Skeletal muscle satellite cell (primary cell): ENCODE measurements at regions not wholly inside any gene's neighbourhood (a gene's known extent, or its start where the extent isn't known, plus 50 kb on each side); places are given as distances from the start of the nearest gene placed in this dataset.

Experiments used
- H3K27me3 ChIP-seq: 2 replicates; pipeline ENCODE4 v1.7.0; 2013; ENCODE audit warnings: low read length; ENCODE audit not compliant: control insufficient read depth, insufficient read depth
- H3K36me3 ChIP-seq: 2 replicates; pipeline ENCODE4 v1.7.0; 2013; ENCODE audit warnings: mild to moderate bottlenecking, control low read depth, low read length; ENCODE audit not compliant: insufficient read depth
- H3K4me1 ChIP-seq: 2 replicates; pipeline ENCODE4 v1.7.0; 2013; ENCODE audit warnings: low read length; ENCODE audit not compliant: control insufficient read depth, insufficient read depth
- H3K4me2 ChIP-seq: 2 replicates; pipeline ENCODE4 v1.7.0; 2013; ENCODE audit warnings: mild to moderate bottlenecking, low read length
- H3K4me3 ChIP-seq: 2 replicates; pipeline ENCODE4 v1.7.0; 2013; ENCODE audit warnings: low read length
- H3K9ac ChIP-seq: 2 replicates; pipeline ENCODE4 v1.7.0; 2013; ENCODE audit warnings: mild to moderate bottlenecking, low read depth, low read length, moderate library complexity
- H3K9me3 ChIP-seq: replicated peaks from 2 replicates; pipeline ENCODE4 v1.7.0; 2013; ENCODE audit warnings: mild to moderate bottlenecking, control low read depth, low read length

DNA sequence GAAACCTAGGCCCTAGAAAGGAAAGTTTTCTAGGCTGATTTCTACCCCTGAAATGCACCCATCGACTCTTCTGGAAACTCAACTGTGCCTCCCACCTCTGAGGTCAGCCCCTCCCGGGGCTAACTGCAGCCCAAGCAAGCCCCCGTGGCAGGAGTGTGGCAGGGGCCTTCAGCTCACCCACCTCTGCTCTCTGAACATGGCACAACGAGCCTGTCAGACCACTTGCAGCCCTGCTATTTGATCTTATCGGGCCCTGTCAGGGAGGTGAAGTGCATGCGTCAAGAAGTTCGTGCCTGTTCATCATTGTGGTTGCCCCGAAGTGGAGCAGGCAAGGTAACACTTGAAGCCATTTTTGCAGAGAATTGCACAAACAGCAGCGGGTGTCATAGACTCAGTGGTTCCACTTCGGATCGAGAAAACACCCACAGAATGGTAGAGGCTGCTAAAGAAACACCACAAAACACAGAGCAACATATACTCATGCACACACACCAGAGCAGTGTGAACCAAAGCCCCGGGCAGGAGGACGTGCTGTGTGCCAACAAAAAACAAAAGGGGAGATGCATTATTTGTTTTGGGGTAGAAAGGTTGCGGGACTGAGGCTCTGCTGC lies 262.7 kb downstream of the ETS1 start:
- H3K9ac ChIP-seq = no peak overlapping the region
- no peaks in the 10 kb centered on the region for H3K4me1 ChIP-seq
- no peak overlapping the region for H3K4me3 ChIP-seq
- H3K9me3 ChIP-seq = no peaks in the 10 kb centered on the region
- H3K4me2 ChIP-seq = no peak overlapping the region
- H3K36me3 ChIP-seq = no peaks in the 10 kb centered on the region
- no peaks in the 10 kb centered on the region for H3K27me3 ChIP-seq

DNA sequence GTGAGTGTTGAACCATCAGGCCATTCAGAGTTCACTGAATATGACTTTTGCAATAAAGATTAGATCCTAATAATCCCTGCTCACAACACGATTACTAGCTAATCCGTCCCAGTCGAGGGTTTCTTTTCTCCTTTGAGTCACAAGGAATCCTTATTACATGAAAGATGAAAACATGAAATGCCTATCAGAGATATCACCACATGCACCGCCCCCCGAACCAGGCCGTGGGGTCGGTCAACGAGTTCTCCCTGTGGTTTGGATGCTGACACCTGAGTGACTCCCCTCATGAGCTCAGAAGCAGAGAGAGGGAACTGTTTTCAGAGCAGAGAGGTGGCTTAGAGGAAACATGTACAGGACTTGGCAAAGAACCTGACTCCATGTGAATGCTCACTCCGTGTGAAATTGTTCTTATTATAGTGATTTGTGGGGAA lies 263.3 kb downstream of the ETS1 start:
- no peak overlapping the region for H3K9ac ChIP-seq
- H3K4me1 ChIP-seq = no peaks in the 10 kb centered on the region
- no peak overlapping the region for H3K4me2 ChIP-seq
- H3K4me3 ChIP-seq = no peak overlapping the region
- H3K9me3 ChIP-seq = no peaks in the 10 kb centered on the region
- H3K27me3 ChIP-seq = no peaks in the 10 kb centered on the region
- no peaks in the 10 kb centered on the region for H3K36me3 ChIP-seq

DNA sequence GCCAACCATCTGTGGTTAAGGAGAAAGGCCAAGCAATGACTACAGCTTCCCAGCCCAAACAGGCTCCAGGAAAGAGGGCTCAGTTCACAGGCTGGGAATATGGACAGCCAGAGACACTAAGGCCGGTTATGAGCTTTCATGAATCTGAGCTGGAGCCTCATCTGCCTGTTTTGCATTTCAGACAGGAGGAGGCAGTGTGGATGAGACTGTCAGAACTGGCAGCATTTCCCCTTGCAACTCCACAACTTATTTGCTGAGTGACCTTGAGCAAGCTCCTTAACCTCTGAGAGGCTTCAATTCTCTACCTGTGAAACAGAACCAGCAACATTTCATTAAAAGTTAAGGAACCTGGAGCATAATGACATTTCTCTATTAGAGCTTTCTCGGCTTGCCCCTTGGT lies 264.0 kb downstream of the ETS1 start:
- H3K9ac ChIP-seq = no peak overlapping the region
- no peak overlapping the region for H3K4me2 ChIP-seq
- H3K4me1 ChIP-seq = no peaks in the 10 kb centered on the region
- H3K4me3 ChIP-seq = no peak overlapping the region
- H3K27me3 ChIP-seq = no peaks in the 10 kb centered on the region
- H3K9me3 ChIP-seq = no peaks in the 10 kb centered on the region
- H3K36me3 ChIP-seq = no peaks in the 10 kb centered on the region

DNA sequence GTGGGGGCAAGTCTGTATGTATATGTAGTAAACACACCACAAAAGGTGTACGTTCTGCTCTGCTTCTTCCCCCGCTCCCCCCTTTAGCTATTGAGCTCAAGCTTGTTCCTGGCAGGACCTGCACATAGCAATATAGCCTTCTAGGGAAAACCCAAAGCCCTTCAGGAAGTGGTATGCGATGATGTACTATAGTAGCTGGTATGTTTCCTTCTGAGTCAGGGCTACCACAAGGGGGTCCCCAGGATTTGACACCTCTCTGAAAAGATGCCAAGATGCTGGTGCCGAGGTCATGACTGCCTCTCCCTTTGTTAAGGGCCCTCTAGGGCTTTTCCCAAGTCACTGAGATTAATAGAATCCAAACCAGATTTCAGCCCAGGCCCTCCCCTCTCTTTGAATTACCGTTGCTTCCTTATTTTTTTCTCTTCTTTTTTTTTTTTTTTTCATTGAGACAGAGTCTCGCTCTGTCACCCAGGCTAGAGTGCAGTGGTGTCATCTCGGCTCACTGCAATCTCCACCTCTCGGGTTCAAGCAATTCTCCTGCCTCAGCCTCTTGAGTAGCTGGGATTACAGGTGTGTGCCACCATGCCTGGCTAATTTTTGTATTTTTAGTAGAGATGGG lies 268.4 kb downstream of the ETS1 start:
- H3K36me3 ChIP-seq = no peaks in the 10 kb centered on the region
- no peaks in the 10 kb centered on the region for H3K4me1 ChIP-seq

DNA sequence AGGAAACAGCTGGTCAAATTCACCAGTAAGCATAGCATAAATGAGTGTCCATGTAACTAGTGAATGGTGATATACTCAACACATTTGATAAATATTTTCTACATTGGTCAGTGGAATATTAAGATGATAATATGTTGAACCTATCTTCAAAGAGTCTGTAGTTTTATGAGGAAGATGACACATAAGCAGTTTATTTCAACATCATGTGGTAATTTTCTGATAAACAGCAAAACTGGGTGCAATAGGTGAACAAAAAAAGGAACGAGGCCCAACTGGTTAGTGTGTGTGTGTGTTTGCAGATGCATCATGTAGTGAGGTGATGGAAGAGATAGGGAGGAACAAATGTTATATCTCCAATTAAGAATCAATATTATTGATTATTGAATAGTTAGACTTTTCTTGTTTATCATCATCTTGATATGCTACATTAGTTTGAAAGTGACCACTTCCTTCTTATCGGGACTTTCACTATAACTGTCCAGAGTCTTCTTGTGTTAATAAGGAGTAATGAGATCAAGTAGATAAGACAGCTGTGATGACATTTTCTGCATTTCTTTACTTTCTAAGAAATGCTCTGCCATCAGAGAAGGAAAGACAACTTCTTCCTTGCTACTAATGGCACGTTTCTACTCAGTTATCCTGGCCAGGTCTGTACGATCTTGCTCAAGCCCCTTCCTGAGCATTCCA lies 270.7 kb downstream of the ETS1 start:
- Histone ChIP-seq H3K4me1 (no peaks in the 10 kb centered on the region), H3K4me3 (no peak overlapping the region), H3K27me3 (no peaks in the 10 kb centered on the region), H3K9ac (no peak overlapping the region), H3K4me2 (no peak overlapping the region), H3K9me3 (no peaks in the 10 kb centered on the region), H3K36me3 (no peaks in the 10 kb centered on the region)

More for the DNA sequence above, 268.4 kb downstream of the ETS1 start:
- Histone ChIP-seq H3K9ac (no peak overlapping the region), H3K9me3 (no peaks in the 10 kb centered on the region), H3K4me2 (no peak overlapping the region), H3K27me3 (no peaks in the 10 kb centered on the region), H3K4me3 (no peak overlapping the region)

DNA sequence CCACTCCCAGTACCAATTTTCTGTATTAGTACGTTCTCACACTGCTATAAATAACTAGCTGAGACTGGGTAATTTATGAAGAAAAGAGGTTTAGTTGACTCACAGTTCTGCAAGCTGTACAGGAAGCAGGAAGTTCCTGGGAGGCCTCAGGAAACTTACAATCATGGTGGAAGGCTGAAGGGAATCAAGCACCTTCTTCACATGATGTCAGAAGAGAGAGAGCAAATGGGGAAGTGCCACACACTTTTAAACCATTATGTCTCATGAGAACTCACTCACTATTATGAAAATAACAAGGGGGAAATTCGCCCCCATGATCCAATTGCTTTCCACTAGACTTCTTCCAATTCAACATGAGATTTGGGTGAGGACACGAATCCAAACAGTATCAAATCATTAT lies 271.4 kb downstream of the ETS1 start:
- Histone ChIP-seq H3K9me3 (no peaks in the 10 kb centered on the region), H3K9ac (no peak overlapping the region), H3K4me1 (no peaks in the 10 kb centered on the region), H3K4me3 (no peak overlapping the region), H3K36me3 (no peaks in the 10 kb centered on the region), H3K4me2 (no peak overlapping the region), H3K27me3 (no peaks in the 10 kb centered on the region)

DNA sequence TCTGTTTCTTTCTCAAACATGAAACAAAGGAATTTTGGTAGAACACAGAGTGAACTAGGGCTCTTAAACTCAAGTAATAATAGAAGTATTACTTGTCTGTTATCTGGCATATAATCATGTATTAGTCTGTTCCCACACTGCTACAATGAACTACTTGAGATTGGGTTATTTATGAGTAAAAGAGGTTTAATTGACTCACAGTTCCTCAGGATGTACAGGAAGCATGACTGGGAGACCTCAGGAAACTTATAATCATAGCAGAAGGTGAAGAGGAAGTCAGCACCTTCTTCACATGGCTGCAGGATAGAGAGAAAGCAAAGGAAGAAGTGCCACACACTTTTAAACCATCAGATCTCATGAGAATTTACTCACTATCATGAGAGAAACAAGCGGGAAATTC lies 273.4 kb downstream of the ETS1 start:
- no peaks in the 10 kb centered on the region for H3K27me3 ChIP-seq
- H3K9ac ChIP-seq = no peak overlapping the region
- no peak overlapping the region for H3K4me2 ChIP-seq
- no peaks in the 10 kb centered on the region for H3K36me3 ChIP-seq
- no peak overlapping the region for H3K4me3 ChIP-seq
- no peaks in the 10 kb centered on the region for H3K9me3 ChIP-seq
- no peaks in the 10 kb centered on the region for H3K4me1 ChIP-seq

DNA sequence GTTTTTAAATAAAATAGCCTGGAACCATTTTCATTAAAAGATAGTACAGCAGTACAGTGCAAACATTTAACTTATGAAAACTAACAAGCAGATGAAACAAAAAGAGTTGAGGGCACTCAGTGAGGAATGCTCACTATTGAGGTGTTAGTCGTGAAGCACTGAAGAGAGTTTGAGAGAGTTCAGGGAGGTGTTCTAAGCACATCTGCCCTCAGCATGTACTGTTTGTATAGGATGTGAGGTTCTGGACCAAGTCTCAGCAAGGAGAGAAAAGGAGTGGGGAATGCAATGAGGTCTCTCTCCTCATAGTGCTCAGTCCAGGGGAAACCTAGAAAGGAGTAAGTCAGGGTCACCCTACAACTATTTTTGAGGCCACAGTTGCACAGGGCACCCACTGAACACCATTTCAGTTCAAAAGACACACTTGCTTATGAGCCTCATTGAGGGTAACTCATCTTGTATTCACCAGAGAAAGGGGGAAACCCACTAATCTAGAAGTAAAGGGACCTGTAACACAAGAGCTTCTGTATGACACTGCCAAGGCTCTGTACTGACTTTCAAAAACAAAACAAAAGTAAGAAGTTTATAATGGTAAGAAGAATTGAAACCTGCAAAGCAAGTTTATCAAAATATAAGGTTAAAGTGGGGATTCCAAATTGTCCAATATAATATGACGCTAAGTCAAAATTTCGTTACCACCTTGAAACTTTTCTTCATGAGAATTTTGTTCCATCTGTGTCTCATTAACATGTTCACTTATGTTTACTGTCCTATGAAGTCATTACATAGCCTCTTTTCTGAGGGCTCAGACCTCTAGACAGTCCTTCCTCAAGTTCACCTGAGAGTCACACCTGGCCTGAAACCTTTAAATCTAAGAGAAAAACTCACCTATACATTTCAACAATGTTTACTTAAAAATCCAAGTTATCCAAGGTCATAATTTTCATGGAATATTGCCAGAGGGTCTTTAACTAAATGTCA lies 275.3 kb downstream of the ETS1 start:
- Histone ChIP-seq H3K27me3 (no peaks in the 10 kb centered on the region), H3K4me2 (no peak overlapping the region)

DNA sequence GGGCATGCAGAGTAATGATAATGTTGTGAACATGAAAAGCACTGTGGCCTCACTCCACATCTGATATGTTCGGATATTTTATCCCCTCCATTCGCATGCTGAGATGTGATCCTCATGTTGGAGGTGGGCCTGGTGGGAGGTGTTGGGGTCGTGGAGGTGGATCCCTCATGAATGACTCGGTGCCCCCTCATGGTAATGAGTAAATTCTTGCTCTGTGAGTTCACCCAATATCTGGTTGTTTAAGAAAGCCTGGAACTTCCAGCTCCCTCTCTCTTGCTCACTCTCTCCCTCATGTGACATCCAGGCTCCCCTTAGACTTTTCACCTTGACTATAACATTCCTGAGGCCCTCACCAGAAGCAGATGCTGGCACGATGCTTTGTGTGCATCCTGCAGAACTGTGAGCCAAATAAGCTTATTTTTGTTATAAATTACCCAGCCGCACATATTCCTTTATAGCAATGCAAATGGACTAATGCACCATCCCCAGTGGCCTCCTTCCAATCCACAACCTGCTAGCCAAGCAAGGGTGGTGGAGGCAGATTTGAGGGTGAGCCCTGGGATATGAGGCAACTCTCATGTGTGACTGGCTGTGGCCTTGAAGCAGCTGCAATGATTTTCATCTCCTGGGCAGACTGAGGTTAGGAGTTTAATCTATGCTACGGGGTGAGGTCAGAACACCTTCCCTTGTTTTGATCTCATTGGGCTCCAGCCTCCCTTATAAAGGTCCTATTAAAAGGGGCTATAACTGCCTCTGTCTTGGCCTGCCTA lies 276.5 kb downstream of the ETS1 start:
- Histone ChIP-seq H3K27me3 (no peaks in the 10 kb centered on the region), H3K4me2 (no peak overlapping the region), H3K4me1 (no peaks in the 10 kb centered on the region), H3K9me3 (no peaks in the 10 kb centered on the region), H3K9ac (no peak overlapping the region), H3K36me3 (no peaks in the 10 kb centered on the region), H3K4me3 (no peak overlapping the region)

More for the DNA sequence above, 275.3 kb downstream of the ETS1 start:
- Histone ChIP-seq H3K36me3 (no peaks in the 10 kb centered on the region), H3K9me3 (no peaks in the 10 kb centered on the region), H3K4me3 (no peak overlapping the region), H3K4me1 (no peaks in the 10 kb centered on the region), H3K9ac (no peak overlapping the region)

DNA sequence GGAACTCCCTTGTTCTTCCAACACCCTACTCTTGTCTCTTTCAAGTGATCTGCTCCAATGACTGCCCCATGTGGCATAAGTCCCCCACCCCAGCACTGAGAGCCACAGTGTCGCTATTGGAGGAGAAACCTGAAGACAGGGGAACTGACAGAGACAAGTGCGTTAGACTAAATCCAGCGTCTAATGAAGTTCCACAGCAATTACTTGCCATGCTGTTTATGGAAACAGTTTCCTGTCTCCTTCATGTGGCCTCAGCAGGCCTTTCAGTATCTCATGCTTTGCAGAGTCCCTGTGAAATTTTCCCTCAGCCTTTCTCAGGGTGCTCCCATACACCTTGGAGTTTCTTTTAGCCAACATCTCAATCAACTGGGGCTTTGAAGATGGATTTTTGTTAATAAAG lies 277.4 kb downstream of the ETS1 start:
- no peak overlapping the region for H3K9ac ChIP-seq
- no peaks in the 10 kb centered on the region for H3K4me1 ChIP-seq
- no peaks in the 10 kb centered on the region for H3K9me3 ChIP-seq
- H3K4me2 ChIP-seq = no peak overlapping the region
- H3K4me3 ChIP-seq = no peak overlapping the region
- H3K36me3 ChIP-seq = no peaks in the 10 kb centered on the region
- H3K27me3 ChIP-seq = no peaks in the 10 kb centered on the region

DNA sequence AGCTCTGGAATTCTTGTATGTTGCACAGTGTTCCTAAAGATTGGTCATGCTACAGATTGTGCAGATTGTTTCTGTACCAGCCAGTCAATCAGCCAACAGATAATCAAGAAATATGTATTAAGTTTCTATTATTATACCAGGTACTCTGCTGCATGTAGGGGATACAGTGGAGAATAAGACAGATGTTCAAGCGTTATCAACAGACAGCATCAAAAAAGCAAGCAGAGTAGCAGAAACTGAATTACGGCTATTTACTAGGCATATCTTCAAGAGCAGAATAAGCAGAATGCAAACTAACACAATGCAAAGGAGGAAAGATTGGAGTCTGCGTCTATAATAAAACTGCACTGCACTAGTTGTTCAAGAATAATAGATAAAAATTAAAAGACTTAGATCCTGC lies 278.6 kb downstream of the ETS1 start:
- Histone ChIP-seq H3K4me1 (no peaks in the 10 kb centered on the region), H3K9ac (no peak overlapping the region), H3K9me3 (no peaks in the 10 kb centered on the region), H3K4me3 (no peak overlapping the region), H3K36me3 (no peaks in the 10 kb centered on the region), H3K27me3 (no peaks in the 10 kb centered on the region), H3K4me2 (no peak overlapping the region)
